ENCODE measurements at regions not wholly inside any gene's neighbourhood (a gene's known extent, or its start where the extent isn't known, plus 50 kb on each side); places are given as distances from the start of the nearest gene placed in this dataset.

- POLR2A ChIA-PET (ENCODE audit: low non-redundant PET), result no interaction called here
- no peak for DNase-seq (ENCODE audit: low spot score)
- TF ChIP-seq CTCF (conservative IDR thresholded peaks at IDR 0.05; ENCODE audit: low read depth), result no peak
- no peak overlapping the region for H3K27ac ChIP-seq
- CTCF ChIA-PET, result no interaction called here
These were observed 72.1 kb upstream of the GULP1 start for GRCh38 chr2:188219541-188219940.

- no peak overlapping the region for H3K27ac ChIP-seq
- POLR2A ChIA-PET (ENCODE audit: low non-redundant PET), result no interaction called here
- TF ChIP-seq CTCF (conservative IDR thresholded peaks at IDR 0.05; ENCODE audit: low read depth), result no peak
- CTCF ChIA-PET, result no interaction called here
- no peak for DNase-seq (ENCODE audit: low spot score)
These were observed 71.1 kb upstream of the GULP1 start for GRCh38 chr2:188220535-188220934.

- no peak for TF ChIP-seq CTCF (conservative IDR thresholded peaks at IDR 0.05; ENCODE audit: low read depth)
- POLR2A ChIA-PET (ENCODE audit: low non-redundant PET), result no interaction called here
- DNase-seq (ENCODE audit: low spot score), result no peak
- H3K27ac ChIP-seq, result no peak overlapping the region
- CTCF ChIA-PET, result interaction anchor here (0.6 to 0.7 kb wide), 2 partner anchors 64 to 134 kb away, joined by 4 to 6 read pairs; partner anchors contain the start of gene GULP1
These were observed 64.0 kb upstream of the GULP1 start for GRCh38 chr2:188227713-188228112.

GRCh38 chr2:188235364-188235763 is 56.3 kb upstream of the GULP1 start:
- DNase-seq (ENCODE audit: low spot score), result no peak
- CTCF ChIA-PET, result no interaction called here
- POLR2A ChIA-PET (ENCODE audit: low non-redundant PET), result no interaction called here
- H3K27ac ChIP-seq, result no peak overlapping the region
- no peak for TF ChIP-seq CTCF (conservative IDR thresholded peaks at IDR 0.05; ENCODE audit: low read depth)

- POLR2A ChIA-PET (ENCODE audit: low non-redundant PET), result no interaction called here
- no peak overlapping the region for H3K27ac ChIP-seq
- DNase-seq (ENCODE audit: low spot score), result no peak
- CTCF ChIA-PET, result no interaction called here
- TF ChIP-seq CTCF (conservative IDR thresholded peaks at IDR 0.05; ENCODE audit: low read depth), result no peak
These were observed 53.3 kb upstream of the GULP1 start for GRCh38 chr2:188238386-188238785.

All from RWPE1 (cell line).